HepG2 (cell line): ENCODE measurements at regions not wholly inside any gene's neighbourhood (a gene's known extent, or its start where the extent isn't known, plus 50 kb on each side); places are given as distances from the start of the nearest gene placed in this dataset.
A peak's percentile ranks its signal among the peaks of the same experiment; 100 is the strongest.

ENCODE experiments used
- ATAC-seq: fragments of 200-7000 bp; cut with Tn5 transposase; 3 replicates; pipeline ENCODE4 v1.9.1; 2020; ENCODE audit warnings: mild to moderate bottlenecking, moderate library complexity
- BruUV-seq: library from RNA; stranded (reverse); fragments of 400-500 nt; replicated peaks from 2 replicates; lab custom pipeline; 2021; lab: Mats Ljungman, UMichigan
- CTCF ChIA-PET: fragments of 300-600 bp; formaldehyde crosslinking; extraction: SDS; loops from one replicate; lab custom pipeline; 2021; ENCODE audit warnings: low total read pairs, inconsistent platforms, low intra/inter-chr PET ratio; lab: Yijun Ruan, JAX
- POLR2A ChIA-PET: fragments of 350-600 bp; sonication (Branson Sonifier 250); formaldehyde crosslinking; loops from one replicate; lab custom pipeline; 2020; ENCODE audit warnings: antibody characterized with exemption, inconsistent platforms; lab: Yijun Ruan, JAX
- DNase-seq: peaks from one replicate; pipeline ENCODE4 v3.0.0-alpha.2; 2015; ENCODE audit warnings: low spot score
- FAIRE-seq: peaks from 3 replicates; lab custom pipeline; 2011; peaks lifted over from hg19 to GRCh38; lab: Jason Lieb, UNC
- H2AFZ ChIP-seq: one replicate; pipeline ENCODE4 v1.6.1; 2011; ENCODE audit warnings: low read length, inconsistent platforms
- H3K27ac ChIP-seq: fragments of 300-600 bp; 3 replicates; pipeline ENCODE4 v1.8.0; 2011; ENCODE audit warnings: mixed run types, mild to moderate bottlenecking, mixed read lengths, low read length, inconsistent platforms; ENCODE audit not compliant: insufficient read depth; ENCODE audit errors: extremely low read length
- H3K27me3 ChIP-seq, 2 experiments: fragments of 200-600 bp in 1 of 2; 2 replicates in 1 of 2; 3 replicates in 1 of 2; pipeline versions ENCODE4 v1.6.0 to v1.8.0; 2011; ENCODE audit warnings: low read length in 2 of 2, mild to moderate bottlenecking in 2 of 2, moderate library complexity in 2 of 2, inconsistent platforms in 1 of 2; ENCODE audit not compliant: insufficient read depth in 2 of 2, control insufficient read depth in 1 of 2
- H3K36me3 ChIP-seq, 2 experiments: fragments of 200-600 bp in 1 of 2; replicated peaks in 1 of 2; 2 replicates in 1 of 2; 3 replicates in 1 of 2; pipeline versions ENCODE4 v1.5.1 to v1.8.0; 2011; ENCODE audit warnings: low read length in 2 of 2, inconsistent platforms in 1 of 2; ENCODE audit not compliant: insufficient read depth in 2 of 2, control insufficient read depth in 1 of 2
- H3K4me1 ChIP-seq: 2 replicates; pipeline ENCODE4 v1.5.1; 2012; ENCODE audit warnings: low read length, inconsistent platforms; ENCODE audit not compliant: insufficient read depth
- H3K4me2 ChIP-seq: 2 replicates; pipeline ENCODE4 v1.6.0; 2011; ENCODE audit warnings: low read depth, low read length, inconsistent platforms
- H3K4me3 ChIP-seq, 3 experiments: fragments of 200-600 bp in 1 of 3; sonication (generic), shearing (Covaris generic) in 1 of 3; replicated peaks in 1 of 3; 2 replicates each; pipeline ENCODE4 v1.5.1; 2011 to 2016; ENCODE audit warnings: low read length in 3 of 3, inconsistent platforms in 2 of 3, low read depth in 2 of 3, mild to moderate bottlenecking in 2 of 3, control low read depth in 1 of 3, mixed read lengths in 1 of 3; ENCODE audit not compliant: insufficient read depth in 1 of 3
- H3K79me2 ChIP-seq: one replicate; pipeline ENCODE4 v1.6.1; 2011; ENCODE audit warnings: low read length, inconsistent platforms; ENCODE audit not compliant: insufficient read depth
- H3K9ac ChIP-seq: 2 replicates; pipeline ENCODE4 v1.6.0; 2011; ENCODE audit warnings: mild to moderate bottlenecking, low read depth, low read length, inconsistent platforms; ENCODE audit not compliant: insufficient read depth
- H3K9me3 ChIP-seq: 2 replicates; pipeline ENCODE4 v1.5.1; 2012; ENCODE audit warnings: mild to moderate bottlenecking, low read length
- H4K20me1 ChIP-seq: 2 replicates; pipeline ENCODE4 v1.6.0; 2011; ENCODE audit warnings: inconsistent platforms, mild to moderate bottlenecking, low read length, moderate library complexity; ENCODE audit not compliant: insufficient read depth
- AKAP8 ChIP-seq: sonication (generic); formaldehyde crosslinking; IDR thresholded peaks from 2 replicates; pipeline ENCODE4 v1.5.1; 2020; ENCODE audit warnings: mild to moderate bottlenecking, missing genetic modification reagents
- FOXC1 ChIP-seq: sonication (generic); formaldehyde crosslinking; IDR thresholded peaks from 2 replicates; pipeline ENCODE4 v1.8.0; 2022; ENCODE audit warnings: mild to moderate bottlenecking, missing genetic modification reagents, borderline replicate concordance
- GMEB2 ChIP-seq: IDR thresholded peaks from 2 replicates; pipeline ENCODE4 v1.6.1; 2016; ENCODE audit warnings: missing biosample characterization, missing genetic modification reagents, low read depth
- MAFF ChIP-seq: IDR thresholded peaks from 2 replicates; pipeline ENCODE4 v1.6.1; 2011; ENCODE audit warnings: low read depth, low read length, improper control_type of control experiment
- MAFK ChIP-seq, 2 experiments: IDR thresholded peaks in 1 of 2; conservative IDR thresholded peaks in 1 of 2; 2 replicates each; pipeline ENCODE4 v1.6.1; 2011; ENCODE audit warnings: improper control_type of control experiment in 2 of 2, low read length in 2 of 2
- ZNF44 ChIP-seq: sonication (generic); formaldehyde crosslinking; IDR thresholded peaks from 2 replicates; pipeline ENCODE4 v1.5.1; 2020; ENCODE audit warnings: mild to moderate bottlenecking, missing genetic modification reagents
- ZNF441 ChIP-seq: sonication (generic); formaldehyde crosslinking; IDR thresholded peaks from 2 replicates; pipeline ENCODE4 v1.7.0; 2021; ENCODE audit warnings: missing genetic modification reagents, borderline replicate concordance
- ZNF569 ChIP-seq: sonication (generic); formaldehyde crosslinking; IDR thresholded peaks from 2 replicates; pipeline ENCODE4 v1.5.0; 2020; ENCODE audit warnings: mild to moderate bottlenecking, missing genetic modification reagents, moderate library complexity, borderline replicate concordance
- ZNF883 ChIP-seq: sonication (generic); formaldehyde crosslinking; IDR thresholded peaks from 2 replicates; pipeline ENCODE4 v1.5.1; 2020; ENCODE audit warnings: mild to moderate bottlenecking, missing genetic modification reagents; ENCODE audit errors: not compliant biosample characterization
- ZSCAN9 ChIP-seq: IDR thresholded peaks from 2 replicates; pipeline ENCODE4 v1.6.1; 2016; ENCODE audit warnings: borderline replicate concordance
- WGBS: methylation state at CpG from one replicate; pipeline ENCODE4 v1.1.6; 2017; ENCODE audit warnings: low lambda C conversion rate; 5-methylcytosine and 5-hydroxymethylcytosine counted together
- in situ Hi-C: cut with HindIII; loops from 2 replicates; pipeline ENCODE4 v1.10.0; 2017; ENCODE audit warnings: low pct_unique_long_range_greater_than_20kb; ENCODE audit not compliant: extremely low pct_ligation_motif_present
- intact Hi-C: fragments of 100-400 bp; cut with micrococcal nuclease; formaldehyde crosslinking; loops from one replicate; pipeline ENCODE4 v1.10.0; 2022; ENCODE audit not compliant: unreplicated experiment
- TF ChIP-seq, protein P1 (sequence below): sonication (generic); formaldehyde crosslinking; IDR thresholded peaks from 2 replicates; pipeline ENCODE4 v1.4.0; 2020; ENCODE audit warnings: low read depth, mild to moderate bottlenecking, missing genetic modification reagents
- TF ChIP-seq, protein P2 (sequence below): sonication (generic); formaldehyde crosslinking; IDR thresholded peaks from 2 replicates; pipeline ENCODE4 v1.8.0; 2022; ENCODE audit warnings: mild to moderate bottlenecking, missing genetic modification reagents, borderline replicate concordance

DNA sequence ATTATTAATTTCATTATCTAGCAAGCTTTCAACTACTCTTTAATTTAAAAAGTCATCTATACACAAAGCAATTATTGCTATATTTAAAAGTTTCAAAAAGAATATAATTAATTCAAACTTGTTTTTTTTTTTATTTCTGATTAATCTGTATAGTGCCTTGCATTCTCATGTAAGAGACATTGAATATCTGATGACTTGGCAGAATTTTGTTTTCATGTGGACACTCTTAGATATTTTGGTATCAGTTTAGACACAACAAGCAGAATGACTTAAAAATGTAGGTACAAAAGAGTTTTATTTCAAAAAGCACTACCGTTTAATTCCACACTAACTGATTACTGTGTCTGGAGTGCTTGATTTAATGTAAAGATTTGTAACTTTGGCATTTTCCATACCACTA, 1129.6 kb downstream of the PDHA2 start:
- H3K9ac ChIP-seq, result no peak overlapping the region
- no peak overlapping the region for H2AFZ ChIP-seq
- H3K4me1 ChIP-seq, result no peaks in the 10 kb centered on the region
- POLR2A ChIA-PET, result no interaction called here
- CTCF ChIA-PET, result no interaction called here
- no peaks in the 10 kb centered on the region for H3K27me3 ChIP-seq
- H3K4me3 ChIP-seq, result no peak overlapping the region
- in situ Hi-C loops (no loop called here), intact Hi-C loops (no loop called here)
- H3K9me3 ChIP-seq, result peaks cover 7% of the 10 kb centered on the region
- no peak for DNase-seq
- no peak overlapping the region for H3K27ac ChIP-seq
- H3K79me2 ChIP-seq, result no peaks in the 10 kb centered on the region
- 3% methylated on average over 1 of the region's 1 CpG for whole genome bisulfite sequencing
- ATAC-seq, result no peak
- no peak for FAIRE-seq
- H4K20me1 ChIP-seq, result no peaks in the 10 kb centered on the region
- no TSS peak for BruUV-seq
- H3K4me2 ChIP-seq, result no peak overlapping the region
- TF ChIP-seq FOXC1 (CRISPR knock-in tag) (no peak), GMEB2 (no peak), ZSCAN9 (CRISPR knock-in tag) (no peak), ZNF569 (CRISPR knock-in tag) (no peak), ZNF44 (CRISPR knock-in tag) (no peak), AKAP8 (no peak), ZNF441 (no peak), ZNF883 (no peak), MAFK (conservative IDR thresholded peaks at IDR 0.05 in 1 of 2, IDR thresholded peaks at IDR 0.05 in 1 of 2; ENCODE audit: low read length in 2 of 2) (peak; percentile 88 to 93), MAFF (peak; percentile 91)
- TF ChIP-seq, protein P1, sequence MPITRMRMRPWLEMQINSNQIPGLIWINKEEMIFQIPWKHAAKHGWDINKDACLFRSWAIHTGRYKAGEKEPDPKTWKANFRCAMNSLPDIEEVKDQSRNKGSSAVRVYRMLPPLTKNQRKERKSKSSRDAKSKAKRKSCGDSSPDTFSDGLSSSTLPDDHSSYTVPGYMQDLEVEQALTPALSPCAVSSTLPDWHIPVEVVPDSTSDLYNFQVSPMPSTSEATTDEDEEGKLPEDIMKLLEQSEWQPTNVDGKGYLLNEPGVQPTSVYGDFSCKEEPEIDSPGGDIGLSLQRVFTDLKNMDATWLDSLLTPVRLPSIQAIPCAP (CRISPR knock-in tag), result no peak
- TF ChIP-seq, protein P2, sequence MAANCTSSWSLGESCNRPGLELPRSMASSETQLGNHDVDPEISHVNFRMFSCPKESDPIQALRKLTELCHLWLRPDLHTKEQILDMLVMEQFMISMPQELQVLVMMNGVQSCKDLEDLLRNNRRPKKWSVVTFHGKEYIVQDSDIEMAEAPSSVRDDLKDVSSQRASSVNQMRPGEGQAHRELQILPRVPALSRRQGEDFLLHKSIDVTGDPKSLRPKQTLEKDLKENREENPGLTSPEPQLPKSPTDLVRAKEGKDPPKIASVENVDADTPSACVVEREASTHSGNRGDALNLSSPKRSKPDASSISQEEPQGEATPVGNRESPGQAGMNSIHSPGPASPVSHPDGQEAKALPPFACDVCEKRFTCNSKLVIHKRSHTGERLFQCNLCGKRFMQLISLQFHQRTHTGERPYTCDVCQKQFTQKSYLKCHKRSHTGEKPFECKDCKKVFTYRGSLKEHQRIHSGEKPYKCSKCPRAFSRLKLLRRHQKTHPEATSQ (CRISPR knock-in tag), result no peak
- TF ChIP-seq, all 625 proteins: peak for 2
- no peaks in the 10 kb centered on the region for H3K36me3 ChIP-seq
